Left forelimb (tissue), 1 donor: ENCODE measurements at regions not wholly inside any gene's neighbourhood (a gene's known extent, or its start where the extent isn't known, plus 50 kb on each side); places are given as distances from the start of the nearest gene placed in this dataset.
"Not testable (repeated sequence)": the region's sequence is repeated elsewhere in the genome, so short reads cannot be mapped to it uniquely, and the experiment has no call there.

ENCODE experiments used
- DNase-seq: peaks from one replicate; pipeline ENCODE4 v3.0.0-alpha.2; 2018; ENCODE audit warnings: low spot score

DNA sequence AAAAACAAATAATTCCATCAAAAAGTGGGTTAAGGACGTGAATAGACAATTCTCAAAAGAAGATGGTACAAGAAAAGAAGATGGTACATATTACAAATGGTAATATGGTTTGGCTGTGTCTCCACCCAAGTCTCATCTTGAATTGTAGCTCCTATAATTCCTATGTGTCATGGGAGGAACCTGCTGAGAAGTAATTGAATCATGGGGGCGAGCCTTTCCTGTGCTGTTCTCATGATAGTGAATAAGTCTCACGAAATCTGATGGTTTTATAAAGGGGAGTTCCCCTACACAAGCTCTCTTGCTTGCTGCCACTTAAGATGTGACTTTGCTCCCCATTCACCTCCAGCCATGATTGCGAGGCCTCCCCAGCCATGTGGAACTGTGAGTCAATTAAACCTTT is 172.9 kb downstream of the C11orf91 start:
- DNase-seq: not testable (repeated sequence)

DNA sequence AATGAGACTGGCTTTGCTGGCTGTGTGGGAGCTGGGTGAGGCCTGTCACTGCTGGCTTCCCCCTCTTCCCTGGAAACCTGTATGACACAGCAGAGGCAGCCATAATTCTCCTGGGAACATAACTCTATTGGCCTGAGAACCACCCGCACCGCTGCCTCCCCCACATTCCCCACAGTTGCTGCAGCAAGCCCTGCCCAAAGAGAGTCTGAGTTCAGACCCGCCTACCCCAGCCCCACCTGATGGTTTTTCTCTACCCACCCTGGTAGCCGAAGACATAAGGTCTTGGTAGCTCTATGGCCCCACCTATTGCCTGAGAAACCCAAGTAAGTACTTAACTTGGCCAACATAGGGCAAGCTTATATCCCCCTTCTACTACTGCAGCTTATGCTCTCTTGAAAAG is 174.8 kb downstream of the C11orf91 start:
- DNase-seq: no peak

DNA sequence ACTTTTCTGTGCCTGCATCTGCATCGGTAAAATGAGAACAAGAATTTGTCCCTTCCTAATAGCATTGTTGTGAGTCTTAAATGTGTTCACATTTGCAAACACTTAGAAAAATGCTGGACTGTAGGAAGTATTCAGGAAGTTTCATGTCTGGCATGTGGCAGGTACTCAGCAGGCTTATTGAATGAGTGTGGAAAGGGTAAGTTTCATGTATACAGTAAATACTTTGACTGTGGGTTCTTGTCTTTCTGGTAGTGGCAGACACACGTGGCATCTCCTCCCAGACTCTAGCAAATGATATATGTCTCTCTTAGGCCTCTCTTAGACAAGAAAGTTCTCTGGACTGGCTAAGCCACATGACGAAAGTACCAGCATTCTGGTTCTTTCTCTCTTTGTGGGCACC is 179.2 kb downstream of the C11orf91 start:
- DNase-seq: no peak

GRCh38 chr11:33520112-33520511 is 180.5 kb downstream of the C11orf91 start:
- no peak for DNase-seq

- no peak for DNase-seq
Measured at GRCh38 chr11:33515347-33515746, 185.3 kb downstream of the C11orf91 start.

GRCh38 chr11:33514079-33514925 is 186.3 kb downstream of the C11orf91 start:
- no peak for DNase-seq

- no peak for DNase-seq
Measured at GRCh38 chr11:33509632-33510031, 191.0 kb downstream of the C11orf91 start.

DNA sequence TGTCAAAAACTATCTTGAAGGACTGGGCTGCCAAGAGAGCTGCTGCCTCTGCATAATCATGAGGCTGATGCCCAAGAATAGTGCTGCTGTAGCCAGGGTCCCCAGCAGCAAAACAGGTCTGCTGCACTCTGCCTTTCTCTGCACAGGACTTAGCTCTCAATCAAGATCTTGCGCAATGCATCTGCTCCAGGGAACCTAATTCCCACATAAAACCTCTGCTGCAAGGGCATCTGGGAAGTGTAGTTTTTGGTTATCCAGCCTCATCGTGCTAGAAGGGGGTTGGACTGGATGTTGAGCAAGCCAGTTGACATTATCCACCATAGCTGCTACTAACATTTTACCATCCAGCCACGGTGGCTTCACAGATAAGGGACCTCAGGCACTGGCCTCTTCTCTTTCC is 192.7 kb downstream of the C11orf91 start:
- no peak for DNase-seq

GRCh38 chr11:33507356-33507755 is 193.3 kb downstream of the C11orf91 start:
- no peak for DNase-seq

GRCh38 chr11:33505093-33505492 is 195.5 kb downstream of the C11orf91 start:
- no peak for DNase-seq

DNA sequence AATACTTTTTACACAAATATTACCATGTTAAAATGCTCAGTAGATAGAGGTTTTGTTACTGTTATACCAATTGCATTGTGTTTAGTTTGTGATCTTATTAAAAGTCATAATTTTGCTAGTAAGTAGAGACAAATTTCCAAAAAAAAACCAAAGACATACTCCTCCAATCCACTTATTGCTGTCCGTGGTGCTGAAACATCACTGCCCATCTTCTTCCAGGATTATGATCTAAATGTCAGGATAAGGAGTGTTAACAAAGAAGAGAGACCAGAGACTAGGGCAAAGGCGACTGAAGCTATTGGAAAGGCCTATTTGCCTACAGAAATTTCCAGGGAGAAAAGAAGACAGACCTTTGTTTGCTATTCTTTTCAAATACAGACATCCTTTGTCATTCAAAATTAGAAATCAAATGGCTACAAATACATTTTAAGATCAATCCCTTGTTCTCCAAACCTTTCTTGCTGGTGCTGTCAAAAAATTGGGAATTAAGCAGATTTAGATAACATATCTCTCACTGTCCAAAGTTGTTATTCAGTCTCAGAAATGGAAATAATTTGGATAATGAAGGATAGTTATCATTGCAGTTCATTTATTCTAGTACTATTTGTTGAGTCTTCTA is 199.7 kb downstream of the C11orf91 start:
- DNase-seq: no peak

GRCh38 chr11:33500332-33500731 is 200.3 kb downstream of the C11orf91 start:
- no peak for DNase-seq

DNA sequence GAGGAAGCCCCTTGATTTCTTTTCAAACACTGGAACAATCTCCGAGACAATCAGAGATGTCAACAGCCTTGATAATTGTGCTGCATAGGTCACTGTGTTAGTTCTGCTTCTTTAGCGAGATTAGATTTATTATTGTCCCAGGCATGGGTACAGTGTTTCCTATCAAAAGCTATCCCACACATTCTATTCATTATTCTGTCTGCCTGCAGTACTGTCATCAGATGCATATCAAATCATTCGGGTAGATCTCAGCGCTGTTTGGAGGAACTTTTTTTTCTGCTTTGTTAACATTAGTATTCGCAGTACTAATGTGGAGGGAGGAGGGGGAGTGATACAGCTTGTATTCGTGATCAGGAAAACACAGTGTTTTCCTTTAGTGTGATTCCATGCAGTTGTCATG is 208.0 kb downstream of the C11orf91 start:
- DNase-seq: no peak

DNA sequence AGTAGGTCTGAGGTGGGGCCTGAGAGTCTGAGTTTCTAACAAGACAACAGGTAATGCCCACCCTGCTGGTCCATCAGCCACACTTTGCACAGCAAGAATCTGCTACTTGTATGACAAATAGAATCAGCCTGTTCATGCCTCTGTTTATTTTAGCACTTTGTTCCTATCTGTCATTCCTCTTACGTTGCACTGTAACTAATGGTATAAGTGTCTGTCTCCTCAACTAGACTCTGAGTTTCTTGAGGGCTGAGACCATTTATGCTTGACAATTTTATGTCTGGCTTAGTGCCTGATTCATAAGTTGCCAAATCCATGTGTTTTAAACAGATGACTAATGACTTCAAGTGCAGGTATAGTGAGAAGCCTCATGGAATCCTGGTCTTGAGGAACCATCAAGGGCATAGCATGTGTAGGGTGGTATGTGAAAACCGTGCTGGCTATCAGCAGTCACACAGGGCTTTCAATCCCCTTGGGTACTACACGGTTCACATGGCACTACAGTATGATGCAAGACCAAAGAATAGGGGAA is 209.7 kb downstream of the C11orf91 start:
- no peak for DNase-seq

- DNase-seq: no peak
Measured at GRCh38 chr11:33488971-33489370, 211.7 kb downstream of the C11orf91 start.

- no peak for DNase-seq
Measured at GRCh38 chr11:33480626-33481025, 220.0 kb downstream of the C11orf91 start.

GRCh38 chr11:33479231-33479630 is 221.4 kb downstream of the C11orf91 start:
- no peak for DNase-seq

GRCh38 chr11:33478111-33478573 is 221.0 kb downstream of the HIPK3 start:
- no peak for DNase-seq

DNA sequence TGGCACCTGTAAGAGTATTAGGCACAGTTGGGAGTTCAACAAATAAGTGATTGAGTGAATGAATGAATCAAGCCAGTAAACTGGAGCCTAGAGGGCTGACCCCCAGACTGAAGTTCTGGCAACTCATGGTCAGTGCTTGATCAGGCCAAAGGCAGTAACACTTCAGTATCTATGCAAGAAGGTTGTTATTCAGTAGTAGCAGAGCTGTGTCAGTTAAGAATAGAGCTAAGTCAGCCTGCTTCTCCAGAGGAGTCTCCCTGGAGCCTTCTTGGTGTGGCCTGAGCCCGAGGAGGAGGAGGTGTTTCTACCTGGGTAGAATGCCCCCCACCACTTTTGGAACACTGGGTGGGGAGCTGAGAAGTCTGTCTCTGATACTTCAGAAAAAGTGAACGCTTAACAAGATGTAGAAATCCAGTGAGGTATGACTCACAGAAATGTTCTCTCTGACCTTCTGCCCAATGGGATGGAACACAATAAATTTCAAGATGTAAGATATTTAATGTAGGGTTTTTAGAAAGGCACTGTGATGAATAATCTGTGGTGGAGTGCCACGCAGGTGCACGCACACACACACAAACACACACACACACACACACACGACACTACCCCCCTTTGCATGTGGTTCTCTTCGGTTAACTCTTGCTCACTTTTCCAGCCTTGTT is 219.9 kb downstream of the HIPK3 start:
- DNase-seq: no peak

DNA sequence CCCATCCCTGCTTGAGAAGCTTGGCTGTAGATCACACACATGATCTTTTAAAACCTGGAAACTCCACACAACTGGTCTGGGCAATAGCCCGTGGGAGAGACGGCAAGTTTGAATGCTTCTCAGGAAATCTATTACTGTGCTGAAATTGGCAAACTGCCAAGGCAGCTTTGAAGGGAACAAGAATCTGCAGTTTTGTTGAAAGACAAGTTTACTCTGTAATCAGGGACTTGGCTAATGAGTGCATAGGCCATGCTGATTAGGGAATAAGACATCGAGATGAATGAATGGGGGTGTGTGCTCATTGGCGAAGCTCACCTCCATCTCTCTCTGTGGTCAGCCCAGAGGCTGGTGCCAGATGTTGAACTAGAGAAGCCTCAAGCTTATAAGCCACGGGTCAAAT is 218.8 kb downstream of the HIPK3 start:
- no peak for DNase-seq

GRCh38 chr11:33474866-33475265 is 217.7 kb downstream of the HIPK3 start:
- DNase-seq: no peak

DNA sequence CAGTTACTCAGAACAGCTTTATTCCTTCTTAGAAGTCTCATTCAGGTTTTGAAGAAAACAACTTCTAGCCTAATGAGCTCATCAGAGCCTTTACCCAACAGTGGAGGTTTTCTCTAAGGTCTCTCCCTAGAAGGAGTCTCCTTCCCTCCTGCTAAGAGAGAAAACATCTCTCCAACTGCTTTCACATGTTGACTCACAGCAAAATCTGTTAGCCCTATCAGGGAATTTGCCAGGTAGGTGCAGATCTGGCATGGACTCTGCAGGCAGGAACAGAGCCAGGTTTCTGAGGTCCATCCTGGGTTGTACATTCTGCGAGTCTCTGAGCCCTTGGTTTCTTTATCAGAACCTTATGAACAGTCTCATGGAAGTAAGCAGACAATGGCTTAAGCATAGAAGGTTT is 214.4 kb downstream of the HIPK3 start:
- DNase-seq: no peak

- no peak for DNase-seq
Measured at GRCh38 chr11:33467966-33468365, 210.8 kb downstream of the HIPK3 start.
